ENCODE measurements at regions not wholly inside any gene's neighbourhood (a gene's known extent, or its start where the extent isn't known, plus 50 kb on each side); places are given as distances from the start of the nearest gene placed in this dataset.

DNA sequence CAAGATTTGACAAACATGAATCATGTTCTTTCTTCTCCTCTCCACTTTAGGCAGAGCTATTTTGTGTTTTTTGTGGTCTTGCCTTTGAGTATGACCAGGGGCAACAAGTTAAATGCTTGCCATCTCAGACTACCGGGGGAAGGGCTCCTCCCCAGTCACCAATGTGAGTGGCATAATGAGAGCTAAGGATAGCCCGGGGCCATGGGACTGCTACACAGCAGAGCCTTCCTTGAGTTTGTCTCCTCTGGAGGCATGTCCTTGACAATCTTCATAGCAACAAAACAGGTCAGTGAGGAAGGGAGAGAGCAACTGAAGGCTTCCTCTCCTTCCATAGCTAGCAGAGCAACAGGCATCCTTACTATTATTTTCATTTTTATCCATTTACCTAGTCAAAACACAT, 299.3 kb downstream of the ENC1 start:
- Mint-ChIP-seq H3K27ac (ENCODE audit: unreplicated experiment) (no peak overlapping the region), H3K9me3 (ENCODE audit: low read depth, unreplicated experiment) (no peaks in the 10 kb centered on the region), H3K4me1 (ENCODE audit: low read depth, unreplicated experiment) (peaks cover 52% of the 10 kb centered on the region), H3K4me3 (ENCODE audit: low read depth, unreplicated experiment) (no peak overlapping the region), H3K27me3 (ENCODE audit: unreplicated experiment) (no peaks in the 10 kb centered on the region), H3K36me3 (ENCODE audit: insufficient read depth, unreplicated experiment) (no peaks in the 10 kb centered on the region)
- DNase-seq: no peak
- intact Hi-C loops (cut with micrococcal nuclease; ENCODE audit: unreplicated experiment): no loop called here
- TF ChIP-seq, protein P1, sequence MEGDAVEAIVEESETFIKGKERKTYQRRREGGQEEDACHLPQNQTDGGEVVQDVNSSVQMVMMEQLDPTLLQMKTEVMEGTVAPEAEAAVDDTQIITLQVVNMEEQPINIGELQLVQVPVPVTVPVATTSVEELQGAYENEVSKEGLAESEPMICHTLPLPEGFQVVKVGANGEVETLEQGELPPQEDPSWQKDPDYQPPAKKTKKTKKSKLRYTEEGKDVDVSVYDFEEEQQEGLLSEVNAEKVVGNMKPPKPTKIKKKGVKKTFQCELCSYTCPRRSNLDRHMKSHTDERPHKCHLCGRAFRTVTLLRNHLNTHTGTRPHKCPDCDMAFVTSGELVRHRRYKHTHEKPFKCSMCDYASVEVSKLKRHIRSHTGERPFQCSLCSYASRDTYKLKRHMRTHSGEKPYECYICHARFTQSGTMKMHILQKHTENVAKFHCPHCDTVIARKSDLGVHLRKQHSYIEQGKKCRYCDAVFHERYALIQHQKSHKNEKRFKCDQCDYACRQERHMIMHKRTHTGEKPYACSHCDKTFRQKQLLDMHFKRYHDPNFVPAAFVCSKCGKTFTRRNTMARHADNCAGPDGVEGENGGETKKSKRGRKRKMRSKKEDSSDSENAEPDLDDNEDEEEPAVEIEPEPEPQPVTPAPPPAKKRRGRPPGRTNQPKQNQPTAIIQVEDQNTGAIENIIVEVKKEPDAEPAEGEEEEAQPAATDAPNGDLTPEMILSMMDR (IDR thresholded peaks at IDR 0.05; ENCODE audit: unreplicated experiment): no peak
- CTCF ChIA-PET: interaction anchor here (1.1 kb wide), 1 partner anchor 10 kb away, joined by 4 read pairs; no protein-coding TSS in a partner anchor
- no TSS peak for BruUV-seq (replicated peaks)

DNA sequence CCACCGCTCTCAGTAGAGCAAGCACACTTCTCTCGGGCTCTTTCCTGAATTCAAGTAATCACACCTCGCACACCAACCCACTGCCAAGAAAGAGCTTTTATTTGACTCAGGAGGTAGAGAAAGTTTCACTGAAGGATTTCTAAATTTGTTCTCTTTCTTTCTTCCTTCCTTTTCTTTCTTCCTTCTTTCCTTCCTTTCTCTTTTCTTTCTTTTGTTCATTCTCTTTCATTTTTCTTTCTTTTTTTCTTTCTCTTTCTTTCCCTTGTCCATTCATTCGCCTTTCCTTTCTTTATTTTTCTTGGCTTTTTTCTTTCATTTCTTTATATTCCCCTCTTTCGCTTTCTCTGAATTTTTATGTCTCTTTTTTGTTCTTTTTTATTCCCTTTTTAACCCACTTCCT, 300.1 kb downstream of the ENC1 start:
- Mint-ChIP-seq H3K27ac (ENCODE audit: unreplicated experiment) (no peak overlapping the region), H3K4me3 (ENCODE audit: low read depth, unreplicated experiment) (no peak overlapping the region), H3K4me1 (ENCODE audit: low read depth, unreplicated experiment) (peaks cover 52% of the 10 kb centered on the region), H3K36me3 (ENCODE audit: insufficient read depth, unreplicated experiment) (no peaks in the 10 kb centered on the region), H3K27me3 (ENCODE audit: unreplicated experiment) (no peaks in the 10 kb centered on the region), H3K9me3 (ENCODE audit: low read depth, unreplicated experiment) (no peaks in the 10 kb centered on the region)
- TF ChIP-seq, protein P1 (IDR thresholded peaks at IDR 0.05; ENCODE audit: unreplicated experiment): no peak
- intact Hi-C loops (cut with micrococcal nuclease; ENCODE audit: unreplicated experiment): no loop called here
- no peak for DNase-seq
- BruUV-seq (replicated peaks): no TSS peak
- CTCF ChIA-PET: no interaction called here

DNA sequence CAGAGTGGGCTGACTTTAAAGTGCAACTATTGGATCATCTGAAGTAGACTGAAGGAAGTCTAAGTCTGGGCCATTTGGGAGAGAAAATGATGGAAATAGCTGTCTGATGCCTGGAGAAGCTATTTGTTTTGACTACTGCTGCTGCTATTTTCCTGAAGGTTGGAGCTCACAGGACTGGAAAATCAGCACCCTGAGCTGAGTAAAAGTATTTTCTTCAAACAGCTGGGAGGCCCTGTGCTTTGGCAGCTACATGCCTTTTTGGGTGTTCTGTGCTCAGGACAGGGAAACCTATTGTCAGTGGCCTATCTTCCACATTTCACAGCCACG, 302.6 kb downstream of the ENC1 start:
- TF ChIP-seq, protein P1 (IDR thresholded peaks at IDR 0.05; ENCODE audit: unreplicated experiment): no peak
- peaks cover 34% of the 10 kb centered on the region for H3K4me1 Mint-ChIP-seq (ENCODE audit: low read depth, unreplicated experiment)
- H3K27ac Mint-ChIP-seq (ENCODE audit: unreplicated experiment): no peak overlapping the region
- no TSS peak for BruUV-seq (replicated peaks)
- no peak overlapping the region for H3K4me3 Mint-ChIP-seq (ENCODE audit: low read depth, unreplicated experiment)
- H3K36me3 Mint-ChIP-seq (ENCODE audit: insufficient read depth, unreplicated experiment): no peaks in the 10 kb centered on the region
- DNase-seq: no peak
- CTCF ChIA-PET: interaction anchor here (1.3 kb wide), 1 partner anchor 19 kb away, joined by 3 read pairs; no protein-coding TSS in a partner anchor
- intact Hi-C loops (cut with micrococcal nuclease; ENCODE audit: unreplicated experiment): no loop called here
- no peaks in the 10 kb centered on the region for H3K27me3 Mint-ChIP-seq (ENCODE audit: unreplicated experiment)
- no peaks in the 10 kb centered on the region for H3K9me3 Mint-ChIP-seq (ENCODE audit: low read depth, unreplicated experiment)

DNA sequence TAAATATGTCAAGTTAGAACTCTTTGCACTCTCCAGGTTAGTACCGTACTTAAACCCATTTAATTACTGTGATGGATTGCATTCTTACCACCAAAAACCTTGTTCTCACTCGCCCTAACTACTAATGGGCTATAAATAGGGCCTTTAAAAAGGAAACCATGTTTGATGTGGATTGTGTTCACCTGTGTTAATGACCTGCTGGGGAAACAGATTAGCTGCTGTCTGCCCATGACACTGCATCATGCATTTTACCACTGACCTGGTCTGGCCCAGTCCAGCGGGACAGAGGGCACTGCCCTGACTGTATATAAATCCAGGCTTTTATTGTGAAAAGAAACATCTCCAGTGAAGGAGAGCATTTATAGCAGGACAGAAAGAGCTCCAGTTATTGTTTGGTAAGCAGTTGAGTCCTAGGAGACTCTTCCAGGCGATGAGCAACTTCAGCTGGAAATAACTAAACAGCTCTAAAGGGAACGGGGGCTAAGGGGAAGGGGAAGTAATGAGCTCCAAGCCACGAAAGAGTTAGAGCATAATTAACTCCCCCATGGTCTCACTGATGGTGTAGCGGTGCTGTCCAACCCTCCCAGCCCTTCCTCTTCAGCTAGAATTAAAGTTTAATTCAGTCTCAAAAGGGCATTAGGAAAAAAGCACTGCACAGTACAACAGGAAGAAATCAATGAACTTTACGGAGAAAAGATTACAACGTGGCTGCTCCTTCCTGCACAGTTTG, 303.1 kb downstream of the ENC1 start:
- Mint-ChIP-seq H3K9me3 (ENCODE audit: low read depth, unreplicated experiment) (no peaks in the 10 kb centered on the region), H3K4me3 (ENCODE audit: low read depth, unreplicated experiment) (no peak overlapping the region), H3K36me3 (ENCODE audit: insufficient read depth, unreplicated experiment) (no peaks in the 10 kb centered on the region), H3K27me3 (ENCODE audit: unreplicated experiment) (no peaks in the 10 kb centered on the region), H3K27ac (ENCODE audit: unreplicated experiment) (no peak overlapping the region), H3K4me1 (ENCODE audit: low read depth, unreplicated experiment) (peaks cover 29% of the 10 kb centered on the region)
- BruUV-seq (replicated peaks): no TSS peak
- CTCF ChIA-PET: interaction anchor here (1.3 kb wide), 1 partner anchor 19 kb away, joined by 3 read pairs; no protein-coding TSS in a partner anchor
- TF ChIP-seq, protein P1 (IDR thresholded peaks at IDR 0.05; ENCODE audit: unreplicated experiment): no peak
- no peak for DNase-seq
- intact Hi-C loops (cut with micrococcal nuclease; ENCODE audit: unreplicated experiment): no loop called here

Measured in Calu3 (cell line).